Mesothelial cell of epicardium (in vitro differentiated cells): ENCODE measurements at regions not wholly inside any gene's neighbourhood (a gene's known extent, or its start where the extent isn't known, plus 50 kb on each side); places are given as distances from the start of the nearest gene placed in this dataset.

Source experiments
- DNase-seq, 2 experiments: peaks; one replicate each; pipeline ENCODE4 v3.0.0; 2021; ENCODE audit warnings: low spot score in 2 of 2; ENCODE audit not compliant: unreplicated experiment in 2 of 2
- H3K27ac Mint-ChIP-seq: 2 replicates; pipeline ENCODE4 v1.8.0; 2021; ENCODE audit warnings: mixed read lengths
- H3K27me3 Mint-ChIP-seq: 2 replicates; pipeline ENCODE4 v1.8.0; 2021; ENCODE audit warnings: low read depth, mixed read lengths
- H3K36me3 Mint-ChIP-seq: 2 replicates; pipeline ENCODE4 v1.8.0; 2021; ENCODE audit warnings: mixed read lengths
- H3K4me1 Mint-ChIP-seq: 2 replicates; pipeline ENCODE4 v1.8.0; 2021; ENCODE audit warnings: mixed read lengths
- H3K4me3 Mint-ChIP-seq: 2 replicates; pipeline ENCODE4 v1.8.0; 2021; ENCODE audit warnings: mild to moderate bottlenecking, moderate library complexity, mixed read lengths
- H3K9me3 Mint-ChIP-seq: 2 replicates; pipeline ENCODE4 v1.8.0; 2021; ENCODE audit warnings: mixed read lengths
- TF ChIP-seq, protein P1 (sequence below): fragments of 200-600 bp; sonication (generic); IDR thresholded peaks from one replicate; pipeline ENCODE4 v1.5.0; 2021; ENCODE audit warnings: antibody characterized with exemption; ENCODE audit not compliant: unreplicated experiment

GRCh38 chr12:17975763-17976162 lies 114.2 kb downstream of the RERGL start:
- no peak for DNase-seq
- H3K4me3 Mint-ChIP-seq = no peak overlapping the region
- H3K27ac Mint-ChIP-seq = no peak overlapping the region
- peaks cover 3% of the 10 kb centered on the region for H3K27me3 Mint-ChIP-seq
- H3K4me1 Mint-ChIP-seq = no peaks in the 10 kb centered on the region
- H3K36me3 Mint-ChIP-seq = no peaks in the 10 kb centered on the region
- TF ChIP-seq, protein P1, sequence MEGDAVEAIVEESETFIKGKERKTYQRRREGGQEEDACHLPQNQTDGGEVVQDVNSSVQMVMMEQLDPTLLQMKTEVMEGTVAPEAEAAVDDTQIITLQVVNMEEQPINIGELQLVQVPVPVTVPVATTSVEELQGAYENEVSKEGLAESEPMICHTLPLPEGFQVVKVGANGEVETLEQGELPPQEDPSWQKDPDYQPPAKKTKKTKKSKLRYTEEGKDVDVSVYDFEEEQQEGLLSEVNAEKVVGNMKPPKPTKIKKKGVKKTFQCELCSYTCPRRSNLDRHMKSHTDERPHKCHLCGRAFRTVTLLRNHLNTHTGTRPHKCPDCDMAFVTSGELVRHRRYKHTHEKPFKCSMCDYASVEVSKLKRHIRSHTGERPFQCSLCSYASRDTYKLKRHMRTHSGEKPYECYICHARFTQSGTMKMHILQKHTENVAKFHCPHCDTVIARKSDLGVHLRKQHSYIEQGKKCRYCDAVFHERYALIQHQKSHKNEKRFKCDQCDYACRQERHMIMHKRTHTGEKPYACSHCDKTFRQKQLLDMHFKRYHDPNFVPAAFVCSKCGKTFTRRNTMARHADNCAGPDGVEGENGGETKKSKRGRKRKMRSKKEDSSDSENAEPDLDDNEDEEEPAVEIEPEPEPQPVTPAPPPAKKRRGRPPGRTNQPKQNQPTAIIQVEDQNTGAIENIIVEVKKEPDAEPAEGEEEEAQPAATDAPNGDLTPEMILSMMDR = no peak
- no peaks in the 10 kb centered on the region for H3K9me3 Mint-ChIP-seq

GRCh38 chr12:17975239-17975638 lies 114.8 kb downstream of the RERGL start:
- Mint-ChIP-seq H3K4me3 (no peak overlapping the region), H3K27ac (no peak overlapping the region), H3K4me1 (no peaks in the 10 kb centered on the region), H3K36me3 (no peaks in the 10 kb centered on the region), H3K9me3 (no peaks in the 10 kb centered on the region), H3K27me3 (peaks cover 3% of the 10 kb centered on the region)
- TF ChIP-seq, protein P1 = no peak
- DNase-seq = no peak

GRCh38 chr12:17971850-17972249 lies 118.1 kb downstream of the RERGL start:
- peaks cover 3% of the 10 kb centered on the region for H3K27me3 Mint-ChIP-seq

GRCh38 chr12:17954788-17955187 lies 135.2 kb downstream of the RERGL start:
- Mint-ChIP-seq H3K4me3 (no peak overlapping the region), H3K27me3 (no peaks in the 10 kb centered on the region), H3K36me3 (no peaks in the 10 kb centered on the region), H3K4me1 (no peaks in the 10 kb centered on the region), H3K9me3 (peaks cover 3% of the 10 kb centered on the region), H3K27ac (no peak overlapping the region)
- DNase-seq = no peak
- TF ChIP-seq, protein P1 = no peak

More at GRCh38 chr12:17971850-17972249, 118.1 kb downstream of the RERGL start:
- no peak overlapping the region for H3K4me3 Mint-ChIP-seq
- DNase-seq = no peak
- TF ChIP-seq, protein P1 = no peak
- H3K9me3 Mint-ChIP-seq = peaks cover 4% of the 10 kb centered on the region
- H3K4me1 Mint-ChIP-seq = no peaks in the 10 kb centered on the region
- no peak overlapping the region for H3K27ac Mint-ChIP-seq
- no peaks in the 10 kb centered on the region for H3K36me3 Mint-ChIP-seq

GRCh38 chr12:17950898-17951297 lies 139.1 kb downstream of the RERGL start:
- Mint-ChIP-seq H3K36me3 (no peaks in the 10 kb centered on the region), H3K9me3 (peaks cover 3% of the 10 kb centered on the region), H3K4me3 (no peak overlapping the region), H3K27ac (no peak overlapping the region), H3K27me3 (no peaks in the 10 kb centered on the region), H3K4me1 (no peaks in the 10 kb centered on the region)
- TF ChIP-seq, protein P1 = no peak
- DNase-seq = no peak

GRCh38 chr12:17949558-17950141 lies 140.3 kb downstream of the RERGL start:
- Mint-ChIP-seq H3K27me3 (no peaks in the 10 kb centered on the region), H3K4me1 (no peaks in the 10 kb centered on the region), H3K9me3 (peaks cover 3% of the 10 kb centered on the region), H3K36me3 (no peaks in the 10 kb centered on the region), H3K4me3 (no peak overlapping the region), H3K27ac (no peak overlapping the region)
- TF ChIP-seq, protein P1 = no peak
- no peak for DNase-seq
